Liver (tissue), 8 donors: ENCODE measurements at regions not wholly inside any gene's neighbourhood (a gene's known extent, or its start where the extent isn't known, plus 50 kb on each side); places are given as distances from the start of the nearest gene placed in this dataset.

Experiments used
- DNase-seq: peaks from one replicate; pipeline ENCODE4 v3.0.0-alpha.2; 2017; ENCODE audit warnings: low spot score
- H3K27ac ChIP-seq, 2 donors: one replicate each; pipeline ENCODE4 v1.7.0; 2013; ENCODE audit warnings: inconsistent platforms in 2 of 2, low read length in 2 of 2, control low read depth in 1 of 2, low read depth in 1 of 2, mild to moderate bottlenecking in 1 of 2
- H3K27me3 ChIP-seq, 4 donors: one replicate each; pipeline versions ENCODE4 v1.6.1 to v1.7.0; 2013; ENCODE audit warnings: low read length in 3 of 4, inconsistent platforms in 1 of 4, mild to moderate bottlenecking in 1 of 4, moderate library complexity in 1 of 4; ENCODE audit not compliant: control insufficient read depth in 4 of 4, insufficient read depth in 4 of 4
- H3K36me3 ChIP-seq, 4 donors: one replicate each; pipeline versions ENCODE4 v1.6.1 to v1.7.0; 2013; ENCODE audit warnings: low read length in 3 of 4, mild to moderate bottlenecking in 3 of 4, low read depth in 1 of 4, moderate library complexity in 1 of 4; ENCODE audit not compliant: control insufficient read depth in 4 of 4, insufficient read depth in 3 of 4
- H3K4me1 ChIP-seq, 4 donors: one replicate each; pipeline versions ENCODE4 v1.6.1 to v1.7.0; 2013; ENCODE audit warnings: low read length in 3 of 4, mild to moderate bottlenecking in 3 of 4, moderate library complexity in 1 of 4; ENCODE audit not compliant: control insufficient read depth in 4 of 4, insufficient read depth in 4 of 4
- H3K4me3 ChIP-seq, 3 donors: one replicate each; pipeline versions ENCODE4 v1.6.1 to v1.7.0; 2013; ENCODE audit warnings: low read length in 3 of 3, control low read depth in 1 of 3, low read depth in 1 of 3, mild to moderate bottlenecking in 1 of 3
- H3K9ac ChIP-seq, 2 donors: one replicate each; pipeline ENCODE4 v1.7.0; 2013; ENCODE audit warnings: low read length in 2 of 2, mild to moderate bottlenecking in 2 of 2, moderate library complexity in 2 of 2, control low read depth in 1 of 2, low read depth in 1 of 2
- H3K9me3 ChIP-seq, 4 donors: one replicate each; pipeline versions ENCODE4 v1.6.1 to v1.7.0; 2013; ENCODE audit warnings: low read length in 3 of 4; ENCODE audit not compliant: control insufficient read depth in 4 of 4
- ATF3 ChIP-seq: IDR thresholded peaks from 2 replicates; pipeline ENCODE4 v1.6.1; 2016; ENCODE audit warnings: antibody characterized with exemption
- CTCF ChIP-seq: fragments of 150-350 bp; IDR thresholded peaks from 2 replicates; pipeline ENCODE4 v1.5.1; 2017; ENCODE audit warnings: improper control_type of control experiment, low read depth, low read length; ENCODE audit not compliant: missing input control
- FOXA1 ChIP-seq: IDR thresholded peaks from 2 replicates; pipeline ENCODE4 v1.6.1; 2016; ENCODE audit warnings: antibody characterized with exemption
- FOXA2 ChIP-seq: IDR thresholded peaks from 2 replicates; pipeline ENCODE4 v1.6.1; 2016; ENCODE audit warnings: antibody characterized with exemption
- GABPA ChIP-seq, 2 donors: IDR thresholded peaks in 1 of 2; conservative IDR thresholded peaks in 1 of 2; 2 replicates each; pipeline ENCODE4 v1.6.1; 2016; ENCODE audit warnings: antibody characterized with exemption in 2 of 2, mild to moderate bottlenecking in 1 of 2, moderate library complexity in 1 of 2
- HNF4G ChIP-seq: IDR thresholded peaks from 2 replicates; pipeline ENCODE4 v1.6.1; 2016; ENCODE audit warnings: antibody characterized with exemption
- JUND ChIP-seq, 2 donors: IDR thresholded peaks; 2 replicates each; pipeline ENCODE4 v1.6.1; 2016; ENCODE audit warnings: antibody characterized with exemption in 2 of 2
- MAX ChIP-seq: IDR thresholded peaks from 2 replicates; pipeline ENCODE4 v1.6.1; 2016; ENCODE audit warnings: antibody characterized with exemption
- NR2F2 ChIP-seq: IDR thresholded peaks from 2 replicates; pipeline ENCODE4 v1.6.1; 2016; ENCODE audit warnings: antibody characterized with exemption
- RAD21 ChIP-seq, 2 donors: IDR thresholded peaks; 2 replicates each; pipeline ENCODE4 v1.6.1; 2016; ENCODE audit warnings: antibody characterized with exemption in 2 of 2, mild to moderate bottlenecking in 2 of 2
- RXRA ChIP-seq, 2 donors: IDR thresholded peaks; 2 replicates each; pipeline ENCODE4 v1.6.1; 2017 to 2018; ENCODE audit warnings: antibody characterized with exemption in 2 of 2, mild to moderate bottlenecking in 1 of 2
- SP1 ChIP-seq: IDR thresholded peaks from 2 replicates; pipeline ENCODE4 v1.6.1; 2018; ENCODE audit warnings: antibody characterized with exemption, mild to moderate bottlenecking
- YY1 ChIP-seq: IDR thresholded peaks from 2 replicates; pipeline ENCODE4 v1.6.1; 2016; ENCODE audit warnings: antibody characterized with exemption, mild to moderate bottlenecking
- WGBS: extraction: QIAGEN DNeasy Blood & Tissue Kit; methylation state at CpG from one replicate; pipeline ENCODE4 v1.1.7; 2013; 5-methylcytosine and 5-hydroxymethylcytosine counted together
- TF ChIP-seq, protein P1 (sequence below): IDR thresholded peaks from 2 replicates; pipeline ENCODE4 v1.6.1; 2016; ENCODE audit warnings: antibody characterized with exemption, mild to moderate bottlenecking
- TF ChIP-seq, protein P2 (sequence below): IDR thresholded peaks from 2 replicates; pipeline ENCODE4 v1.6.1; 2016; ENCODE audit warnings: antibody characterized with exemption
- donor health status: healthy.
- donor health status: healthy.
- donor health status: healthy.
- donor health status: healthy.
- donor health status: healthy.

DNA sequence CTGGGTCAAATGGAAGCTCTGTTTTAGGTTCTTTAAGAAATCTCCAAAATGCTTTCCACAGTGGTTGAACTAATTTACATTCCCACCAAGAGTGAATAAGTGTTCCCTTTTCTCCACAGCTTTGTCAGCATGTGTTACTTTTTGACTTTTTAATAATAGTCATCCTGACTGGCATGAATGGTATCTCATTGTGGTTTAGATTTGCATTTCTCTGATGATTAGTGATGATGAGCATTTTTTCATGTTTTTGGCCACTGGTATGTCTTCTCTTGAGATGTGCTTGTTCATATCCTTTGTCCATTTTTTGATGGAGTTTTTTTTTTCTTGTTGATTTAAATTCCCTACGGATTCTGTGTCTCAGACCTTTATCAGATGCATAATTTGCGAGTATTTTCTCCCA, 745.0 kb upstream of the BCHE start:
- no peak overlapping the region for H3K4me3 ChIP-seq
- TF ChIP-seq, protein P1, sequence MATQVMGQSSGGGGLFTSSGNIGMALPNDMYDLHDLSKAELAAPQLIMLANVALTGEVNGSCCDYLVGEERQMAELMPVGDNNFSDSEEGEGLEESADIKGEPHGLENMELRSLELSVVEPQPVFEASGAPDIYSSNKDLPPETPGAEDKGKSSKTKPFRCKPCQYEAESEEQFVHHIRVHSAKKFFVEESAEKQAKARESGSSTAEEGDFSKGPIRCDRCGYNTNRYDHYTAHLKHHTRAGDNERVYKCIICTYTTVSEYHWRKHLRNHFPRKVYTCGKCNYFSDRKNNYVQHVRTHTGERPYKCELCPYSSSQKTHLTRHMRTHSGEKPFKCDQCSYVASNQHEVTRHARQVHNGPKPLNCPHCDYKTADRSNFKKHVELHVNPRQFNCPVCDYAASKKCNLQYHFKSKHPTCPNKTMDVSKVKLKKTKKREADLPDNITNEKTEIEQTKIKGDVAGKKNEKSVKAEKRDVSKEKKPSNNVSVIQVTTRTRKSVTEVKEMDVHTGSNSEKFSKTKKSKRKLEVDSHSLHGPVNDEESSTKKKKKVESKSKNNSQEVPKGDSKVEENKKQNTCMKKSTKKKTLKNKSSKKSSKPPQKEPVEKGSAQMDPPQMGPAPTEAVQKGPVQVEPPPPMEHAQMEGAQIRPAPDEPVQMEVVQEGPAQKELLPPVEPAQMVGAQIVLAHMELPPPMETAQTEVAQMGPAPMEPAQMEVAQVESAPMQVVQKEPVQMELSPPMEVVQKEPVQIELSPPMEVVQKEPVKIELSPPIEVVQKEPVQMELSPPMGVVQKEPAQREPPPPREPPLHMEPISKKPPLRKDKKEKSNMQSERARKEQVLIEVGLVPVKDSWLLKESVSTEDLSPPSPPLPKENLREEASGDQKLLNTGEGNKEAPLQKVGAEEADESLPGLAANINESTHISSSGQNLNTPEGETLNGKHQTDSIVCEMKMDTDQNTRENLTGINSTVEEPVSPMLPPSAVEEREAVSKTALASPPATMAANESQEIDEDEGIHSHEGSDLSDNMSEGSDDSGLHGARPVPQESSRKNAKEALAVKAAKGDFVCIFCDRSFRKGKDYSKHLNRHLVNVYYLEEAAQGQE = no peak
- TF ChIP-seq MAX (no peak), YY1 (no peak), ATF3 (no peak), JUND (IDR thresholded peaks at IDR 0.05) (no peak), FOXA1 (no peak), HNF4G (no peak), SP1 (no peak), RAD21 (IDR thresholded peaks at IDR 0.05) (no peak)
- DNase-seq = no peak
- H3K27me3 ChIP-seq = no peaks in the 10 kb centered on the region
- no peaks in the 10 kb centered on the region for H3K36me3 ChIP-seq
- 75% methylated on average over 2 of the region's 2 CpGs for WGBS
- H3K9me3 ChIP-seq = peaks cover 0 to 3% (median 0%) of the 10 kb centered on the region in 4 donors
- no peaks in the 10 kb centered on the region for H3K4me1 ChIP-seq
- H3K27ac ChIP-seq = no peak overlapping the region
- no peak overlapping the region for H3K9ac ChIP-seq

- no peak for DNase-seq
- WGBS = 71% methylated on average over 6 of the region's 6 CpGs
- Histone ChIP-seq H3K27ac (no peak overlapping the region), H3K9ac (no peak overlapping the region), H3K27me3 (no peaks in the 10 kb centered on the region), H3K4me1 (no peaks in the 10 kb centered on the region), H3K9me3 (peaks cover 0 to 3% (median 0%) of the 10 kb centered on the region in 4 donors), H3K36me3 (no peaks in the 10 kb centered on the region), H3K4me3 (no peak overlapping the region)
- no peak for TF ChIP-seq MAX
- TF ChIP-seq NR2F2 = no peak
- TF ChIP-seq HNF4G = no peak
- TF ChIP-seq RAD21 (IDR thresholded peaks at IDR 0.05) = no peak
- no peak for TF ChIP-seq FOXA2
- TF ChIP-seq SP1 = no peak
- TF ChIP-seq JUND (IDR thresholded peaks at IDR 0.05) = no peak
- no peak for TF ChIP-seq RXRA (IDR thresholded peaks at IDR 0.05)
- TF ChIP-seq CTCF = no peak
- TF ChIP-seq FOXA1 = no peak
- TF ChIP-seq, protein P2, sequence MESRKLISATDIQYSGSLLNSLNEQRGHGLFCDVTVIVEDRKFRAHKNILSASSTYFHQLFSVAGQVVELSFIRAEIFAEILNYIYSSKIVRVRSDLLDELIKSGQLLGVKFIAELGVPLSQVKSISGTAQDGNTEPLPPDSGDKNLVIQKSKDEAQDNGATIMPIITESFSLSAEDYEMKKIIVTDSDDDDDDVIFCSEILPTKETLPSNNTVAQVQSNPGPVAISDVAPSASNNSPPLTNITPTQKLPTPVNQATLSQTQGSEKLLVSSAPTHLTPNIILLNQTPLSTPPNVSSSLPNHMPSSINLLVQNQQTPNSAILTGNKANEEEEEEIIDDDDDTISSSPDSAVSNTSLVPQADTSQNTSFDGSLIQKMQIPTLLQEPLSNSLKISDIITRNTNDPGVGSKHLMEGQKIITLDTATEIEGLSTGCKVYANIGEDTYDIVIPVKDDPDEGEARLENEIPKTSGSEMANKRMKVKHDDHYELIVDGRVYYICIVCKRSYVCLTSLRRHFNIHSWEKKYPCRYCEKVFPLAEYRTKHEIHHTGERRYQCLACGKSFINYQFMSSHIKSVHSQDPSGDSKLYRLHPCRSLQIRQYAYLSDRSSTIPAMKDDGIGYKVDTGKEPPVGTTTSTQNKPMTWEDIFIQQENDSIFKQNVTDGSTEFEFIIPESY = no peak
- TF ChIP-seq GABPA (IDR thresholded peaks at IDR 0.05 in 1 of 2, conservative IDR thresholded peaks at IDR 0.05 in 1 of 2) = no peak
- TF ChIP-seq ATF3 = no peak
- TF ChIP-seq, protein P1 = no peak
Observed at GRCh38 chr3:166580561-166580960, 743.3 kb upstream of the BCHE start.
